Ovary (tissue), 7 donors: ENCODE measurements at regions not wholly inside any gene's neighbourhood (a gene's known extent, or its start where the extent isn't known, plus 50 kb on each side); places are given as distances from the start of the nearest gene placed in this dataset.

Source experiments
- DNase-seq, 5 donors: peaks; one replicate each; pipeline ENCODE4 v3.0.0-alpha.2; 2019 to 2020
- H3K27ac ChIP-seq, 2 donors: fragments of 200-600 bp; one replicate each; pipeline versions ENCODE4 v1.5.1 to v1.8.0; 2019 to 2022
- H3K27me3 ChIP-seq: fragments of 200-600 bp; one replicate; pipeline ENCODE4 v1.8.0; 2022
- H3K36me3 ChIP-seq: fragments of 200-600 bp; sonication (generic); one replicate; pipeline ENCODE4 v1.5.1; 2019
- H3K4me1 ChIP-seq: one replicate; pipeline ENCODE4 v1.8.1; 2013; ENCODE audit warnings: mild to moderate bottlenecking, moderate library complexity; ENCODE audit not compliant: insufficient read depth
- H3K4me3 ChIP-seq: fragments of 200-600 bp; sonication (generic); one replicate; pipeline ENCODE4 v1.5.1; 2017
- H3K9me3 ChIP-seq, 2 donors: fragments of 200-600 bp in 1 of 2; sonication (generic) in 1 of 2; one replicate each; pipeline versions ENCODE4 v1.5.1 to v1.8.1; 2013 to 2019; ENCODE audit warnings: mild to moderate bottlenecking in 1 of 2, moderate library complexity in 1 of 2
- CTCF ChIP-seq, 3 donors: fragments of 450-650 bp in 2 of 3; fragments of 200-600 bp in 1 of 3; IDR thresholded peaks; one replicate each; pipeline versions ENCODE4 v1.5.1 to v1.8.0; 2016 to 2022; ENCODE audit warnings: antibody characterized with exemption in 3 of 3, mild to moderate bottlenecking in 1 of 3
- EP300 ChIP-seq: sonication (generic); formaldehyde crosslinking; IDR thresholded peaks from one replicate; pipeline ENCODE4 v1.6.1; 2017; ENCODE audit warnings: antibody characterized with exemption
- POLR2A ChIP-seq: fragments of 450-650 bp; IDR thresholded peaks from one replicate; pipeline ENCODE4 v1.6.1; 2017; ENCODE audit warnings: antibody characterized with exemption, mild to moderate bottlenecking, moderate library complexity
- WGBS, 3 donors: extraction: QIAGEN DNeasy Blood & Tissue Kit in 1 of 3; methylation state at CpG; one replicate each; pipeline versions ENCODE4 v1.1.5 to v1.1.7; 2013 to 2017; 5-methylcytosine and 5-hydroxymethylcytosine counted together
- intact Hi-C, 4 donors: fragments of 100-400 bp; cut with DNase I; formaldehyde crosslinking; loops; one replicate each; pipeline versions ENCODE4 v1.11.0 to v1.15.1; 2022 to 2023
- donor health status: DM: no; HTN: no; CAD: no; lungs with moderate emphysema.
- donor health status: DM: no; HTN: no; CAD: no.
- donor health status: Bipolar disorder and iron deficiency.
- donor health status: DM: no; HTN: no; CAD: no.
- donor health status: DM: yes; HTN: yes; CAD: no.

- no peak for TF ChIP-seq POLR2A
- TF ChIP-seq EP300 = no peak
- TF ChIP-seq CTCF (IDR thresholded peaks at IDR 0.05) = no peak
- no peaks in the 10 kb centered on the region for H3K9me3 ChIP-seq
- intact Hi-C loops = no loop called here
- H3K4me1 ChIP-seq = no peaks in the 10 kb centered on the region
- no peak for DNase-seq
- H3K36me3 ChIP-seq = no peaks in the 10 kb centered on the region
- no peak overlapping the region for H3K4me3 ChIP-seq
- no peak overlapping the region for H3K27ac ChIP-seq
- H3K27me3 ChIP-seq = no peaks in the 10 kb centered on the region
These were observed 1369.1 kb upstream of the ADGRL4 start for GRCh38 chr1:80375662-80376061.

GRCh38 chr1:80375109-80375508 lies 1368.6 kb upstream of the ADGRL4 start:
- Histone ChIP-seq H3K4me3 (no peak overlapping the region), H3K36me3 (no peaks in the 10 kb centered on the region), H3K4me1 (no peaks in the 10 kb centered on the region), H3K9me3 (no peaks in the 10 kb centered on the region), H3K27ac (no peak overlapping the region), H3K27me3 (no peaks in the 10 kb centered on the region)
- no peak for DNase-seq
- intact Hi-C loops = no loop called here
- TF ChIP-seq CTCF (IDR thresholded peaks at IDR 0.05) (no peak), POLR2A (no peak), EP300 (no peak)
- WGBS, 3 donors = 78 to 88% (median 80%) methylated on average over 1 of the region's 1 CpG

- no peak for TF ChIP-seq POLR2A
- no peak for TF ChIP-seq CTCF (IDR thresholded peaks at IDR 0.05)
- H3K4me1 ChIP-seq = no peaks in the 10 kb centered on the region
- intact Hi-C loops = no loop called here
- WGBS, 3 donors = 78 to 88% (median 78%) methylated on average over 3 of the region's 3 CpGs
- H3K4me3 ChIP-seq = no peak overlapping the region
- no peaks in the 10 kb centered on the region for H3K9me3 ChIP-seq
- no peaks in the 10 kb centered on the region for H3K27me3 ChIP-seq
- H3K36me3 ChIP-seq = no peaks in the 10 kb centered on the region
- no peak overlapping the region for H3K27ac ChIP-seq
- no peak for DNase-seq
These were observed 1363.2 kb upstream of the ADGRL4 start for GRCh38 chr1:80369780-80370179.

- no peaks in the 10 kb centered on the region for H3K9me3 ChIP-seq
- DNase-seq = no peak
- no peaks in the 10 kb centered on the region for H3K36me3 ChIP-seq
- no peaks in the 10 kb centered on the region for H3K4me1 ChIP-seq
- H3K27me3 ChIP-seq = no peaks in the 10 kb centered on the region
- H3K4me3 ChIP-seq = no peak overlapping the region
- no peak for TF ChIP-seq EP300
- no peak for TF ChIP-seq CTCF (IDR thresholded peaks at IDR 0.05)
- TF ChIP-seq POLR2A = no peak
- intact Hi-C loops = no loop called here
- WGBS, 3 donors = 88 to 91% (median 90%) methylated on average over 3 of the region's 3 CpGs
- H3K27ac ChIP-seq = no peak overlapping the region
These were observed 1360.5 kb upstream of the ADGRL4 start for GRCh38 chr1:80367058-80367457.
